SK-N-MC (cell line): ENCODE measurements at regions not wholly inside any gene's neighbourhood (a gene's known extent, or its start where the extent isn't known, plus 50 kb on each side); places are given as distances from the start of the nearest gene placed in this dataset.

Experiments used
- EZH2 ChIP-seq: fragments of 200-600 bp; sonication (generic); IDR thresholded peaks from one replicate; pipeline ENCODE4 v1.6.1; 2017; ENCODE audit warnings: antibody characterized with exemption
- FOXP2 ChIP-seq: optimal IDR thresholded peaks from 2 replicates; pipeline ENCODE3; 2011; ENCODE audit warnings: mild to moderate bottlenecking, moderate library complexity; ENCODE audit not compliant: insufficient read depth; ENCODE audit errors: extremely low read length, control extremely low read depth
- POLR2AphosphoS5 ChIP-seq: IDR thresholded peaks from 2 replicates; pipeline ENCODE4 v1.6.1; 2012; ENCODE audit warnings: mild to moderate bottlenecking, low read depth, low read length, borderline replicate concordance

DNA sequence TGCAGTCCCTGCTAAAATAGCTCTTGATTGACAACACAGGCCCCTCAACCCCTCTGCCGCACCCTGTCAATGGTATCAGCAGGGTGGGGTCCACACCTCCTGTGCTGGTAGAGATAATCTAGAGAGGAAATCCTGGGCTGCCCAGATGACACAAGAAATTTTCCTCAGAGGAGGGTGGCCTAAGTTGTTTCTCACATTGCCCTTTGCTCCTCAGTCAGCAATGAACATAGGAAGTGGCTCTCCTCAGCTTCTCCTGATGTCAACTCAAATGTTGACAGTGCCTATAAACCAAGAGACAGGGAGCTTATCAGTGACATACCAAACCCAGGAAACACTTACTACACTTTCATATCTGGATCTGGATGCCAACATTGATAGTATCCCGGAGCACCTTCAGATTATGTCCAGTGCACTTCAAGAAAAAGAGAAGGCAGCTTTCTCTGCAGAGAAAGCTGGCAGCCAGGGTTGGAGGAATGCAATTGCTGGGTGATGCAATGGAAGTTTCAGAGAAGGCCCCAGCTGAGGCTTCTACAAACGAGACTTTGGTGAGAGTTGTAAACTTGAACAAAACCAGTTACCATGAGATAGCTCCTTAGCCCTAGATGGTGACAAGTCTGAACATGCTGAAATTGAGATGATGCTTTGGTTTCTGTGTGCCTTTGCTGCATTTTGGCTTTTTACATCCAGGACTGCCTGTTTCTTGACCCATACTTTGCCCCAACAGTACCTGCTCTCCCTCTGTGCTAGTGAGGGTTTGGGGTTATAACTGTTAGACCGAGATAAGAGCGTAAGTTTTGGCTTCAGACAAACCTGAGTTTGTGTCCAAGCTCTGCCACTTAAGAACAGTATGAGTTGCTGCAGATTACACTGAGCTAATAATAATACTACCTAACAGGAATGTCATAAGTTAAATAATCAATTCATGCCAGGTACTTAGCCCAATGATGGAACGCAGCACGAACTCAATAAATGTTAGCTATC lies 183.5 kb downstream of the NUAK1 start:
- TF ChIP-seq POLR2AphosphoS5: no peak
- TF ChIP-seq EZH2: no peak
- no peak for TF ChIP-seq FOXP2
